ENCODE measurements at regions not wholly inside any gene's neighbourhood (a gene's known extent, or its start where the extent isn't known, plus 50 kb on each side); places are given as distances from the start of the nearest gene placed in this dataset.

DNA sequence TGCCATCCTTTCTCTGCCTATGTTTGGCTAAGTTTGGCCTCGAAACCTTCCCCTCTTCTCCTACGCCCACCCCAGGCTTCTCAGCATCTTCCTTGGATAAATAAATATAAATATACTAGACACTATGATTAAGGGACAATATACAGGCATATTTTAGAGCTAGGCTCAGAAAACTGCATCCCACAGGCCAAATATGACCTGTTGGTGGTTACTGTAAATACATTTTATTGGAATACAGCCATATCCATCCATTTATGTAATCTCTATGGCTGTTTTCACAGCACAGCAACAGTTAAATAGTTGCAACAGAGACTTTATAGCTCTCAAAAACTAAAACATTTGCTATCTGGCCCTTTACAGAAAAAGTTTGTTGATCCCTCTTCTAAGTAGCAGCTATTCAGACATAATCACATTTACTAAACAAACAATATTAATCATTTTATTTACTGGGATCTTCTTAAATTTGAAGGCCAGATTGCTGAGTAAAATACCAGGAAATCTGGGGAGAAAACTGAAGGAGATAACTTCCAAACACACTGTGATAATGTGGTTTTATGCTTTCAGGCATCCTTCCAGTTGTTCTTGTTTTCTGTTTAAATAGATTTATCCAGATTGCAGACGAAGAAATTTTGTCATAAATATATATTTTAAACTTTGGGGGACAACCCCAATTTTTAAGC is 269.7 kb upstream of the THRB start:
- no peak overlapping the region for H3K4me3 ChIP-seq (ENCODE audit: low read depth, low read length)
- TF ChIP-seq, protein P1, sequence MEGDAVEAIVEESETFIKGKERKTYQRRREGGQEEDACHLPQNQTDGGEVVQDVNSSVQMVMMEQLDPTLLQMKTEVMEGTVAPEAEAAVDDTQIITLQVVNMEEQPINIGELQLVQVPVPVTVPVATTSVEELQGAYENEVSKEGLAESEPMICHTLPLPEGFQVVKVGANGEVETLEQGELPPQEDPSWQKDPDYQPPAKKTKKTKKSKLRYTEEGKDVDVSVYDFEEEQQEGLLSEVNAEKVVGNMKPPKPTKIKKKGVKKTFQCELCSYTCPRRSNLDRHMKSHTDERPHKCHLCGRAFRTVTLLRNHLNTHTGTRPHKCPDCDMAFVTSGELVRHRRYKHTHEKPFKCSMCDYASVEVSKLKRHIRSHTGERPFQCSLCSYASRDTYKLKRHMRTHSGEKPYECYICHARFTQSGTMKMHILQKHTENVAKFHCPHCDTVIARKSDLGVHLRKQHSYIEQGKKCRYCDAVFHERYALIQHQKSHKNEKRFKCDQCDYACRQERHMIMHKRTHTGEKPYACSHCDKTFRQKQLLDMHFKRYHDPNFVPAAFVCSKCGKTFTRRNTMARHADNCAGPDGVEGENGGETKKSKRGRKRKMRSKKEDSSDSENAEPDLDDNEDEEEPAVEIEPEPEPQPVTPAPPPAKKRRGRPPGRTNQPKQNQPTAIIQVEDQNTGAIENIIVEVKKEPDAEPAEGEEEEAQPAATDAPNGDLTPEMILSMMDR (IDR thresholded peaks at IDR 0.05; ENCODE audit: low read depth, low read length): no peak
- TF ChIP-seq POLR2A (IDR thresholded peaks at IDR 0.05; ENCODE audit: extremely low read depth, insufficient read length): no peak
- TF ChIP-seq, protein P2, sequence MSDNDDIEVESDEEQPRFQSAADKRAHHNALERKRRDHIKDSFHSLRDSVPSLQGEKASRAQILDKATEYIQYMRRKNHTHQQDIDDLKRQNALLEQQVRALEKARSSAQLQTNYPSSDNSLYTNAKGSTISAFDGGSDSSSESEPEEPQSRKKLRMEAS (IDR thresholded peaks at IDR 0.05; ENCODE audit: low read depth, low read length): no peak
- no peak for TF ChIP-seq MYC (IDR thresholded peaks at IDR 0.05; ENCODE audit: low read depth, low read length)
- no peak for DNase-seq (ENCODE audit: low read depth)

DNA sequence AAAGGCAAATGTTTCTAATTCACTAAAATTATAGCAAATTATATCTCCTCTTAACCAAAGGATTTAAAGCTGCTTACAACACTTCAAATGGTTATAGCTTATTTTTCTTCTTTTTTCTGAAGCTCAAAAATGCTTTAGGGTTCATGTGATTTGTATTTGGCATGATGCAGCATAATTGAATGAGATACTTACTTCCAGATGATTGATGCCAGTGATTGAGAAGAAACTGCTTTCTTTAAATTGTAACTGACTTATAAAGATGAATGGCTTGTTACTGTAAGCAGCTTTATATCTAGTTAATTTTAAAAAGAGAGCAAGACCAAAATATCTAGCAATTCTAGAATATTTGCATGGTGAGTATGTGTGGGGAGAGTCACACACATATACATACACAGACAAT is 270.7 kb upstream of the THRB start:
- H3K4me3 ChIP-seq (ENCODE audit: low read depth, low read length): no peak overlapping the region
- TF ChIP-seq MYC (IDR thresholded peaks at IDR 0.05; ENCODE audit: low read depth, low read length) (no peak), POLR2A (IDR thresholded peaks at IDR 0.05; ENCODE audit: extremely low read depth, insufficient read length) (no peak)
- TF ChIP-seq, protein P2 (IDR thresholded peaks at IDR 0.05; ENCODE audit: low read depth, low read length): no peak
- TF ChIP-seq, protein P1 (IDR thresholded peaks at IDR 0.05; ENCODE audit: low read depth, low read length): no peak
- no peak for DNase-seq (ENCODE audit: low read depth)

DNA sequence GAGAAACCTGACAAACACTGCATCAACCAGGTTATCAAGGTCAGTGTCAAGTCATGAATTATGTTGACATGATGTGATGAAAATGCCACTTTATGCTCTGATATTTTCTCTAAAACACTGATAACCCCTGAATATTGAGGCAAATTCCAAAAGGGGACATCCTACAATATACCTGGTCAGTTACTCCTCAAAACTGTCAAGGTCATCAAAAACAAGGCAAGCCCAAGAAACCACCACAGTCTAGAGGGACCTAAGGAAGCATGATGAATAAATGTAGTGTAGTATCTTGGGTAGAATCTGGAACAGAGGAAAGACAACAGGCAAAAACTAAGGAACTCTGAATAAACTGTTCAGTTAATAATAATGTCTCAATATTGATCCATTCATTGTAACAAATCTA is 275.3 kb upstream of the THRB start:
- no peak overlapping the region for H3K4me3 ChIP-seq (ENCODE audit: low read depth, low read length)
- TF ChIP-seq POLR2A (IDR thresholded peaks at IDR 0.05; ENCODE audit: extremely low read depth, insufficient read length) (no peak), MYC (IDR thresholded peaks at IDR 0.05; ENCODE audit: low read depth, low read length) (no peak)
- TF ChIP-seq, protein P1 (IDR thresholded peaks at IDR 0.05; ENCODE audit: low read depth, low read length): no peak
- TF ChIP-seq, protein P2 (IDR thresholded peaks at IDR 0.05; ENCODE audit: low read depth, low read length): no peak
- DNase-seq (ENCODE audit: low read depth): no peak

DNA sequence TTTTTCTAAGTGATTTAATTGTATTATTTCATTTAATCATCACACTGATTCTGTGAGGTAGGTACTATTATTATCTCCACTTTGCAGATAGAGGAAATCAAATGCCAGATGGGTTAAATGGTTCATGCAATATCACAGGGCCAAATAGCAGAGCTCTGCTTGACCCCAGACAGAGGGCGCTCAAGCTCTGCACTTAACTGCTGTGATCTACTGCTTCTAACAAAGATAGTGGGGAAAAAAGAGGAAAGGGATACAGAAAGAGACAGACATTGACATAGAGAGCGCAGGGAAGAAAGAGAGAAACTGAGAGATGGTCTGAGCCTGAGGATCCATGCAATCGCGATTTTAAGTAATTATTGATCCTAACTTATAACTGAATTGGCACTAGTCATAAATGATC is 279.1 kb upstream of the THRB start:
- no peak overlapping the region for H3K4me3 ChIP-seq (ENCODE audit: low read depth, low read length)
- TF ChIP-seq, protein P2 (IDR thresholded peaks at IDR 0.05; ENCODE audit: low read depth, low read length): no peak
- TF ChIP-seq MYC (IDR thresholded peaks at IDR 0.05; ENCODE audit: low read depth, low read length): no peak
- no peak for TF ChIP-seq POLR2A (IDR thresholded peaks at IDR 0.05; ENCODE audit: extremely low read depth, insufficient read length)
- TF ChIP-seq, protein P1 (IDR thresholded peaks at IDR 0.05; ENCODE audit: low read depth, low read length): peak; percentile 70
- peak; percentile 72 for DNase-seq (ENCODE audit: low read depth)

DNA sequence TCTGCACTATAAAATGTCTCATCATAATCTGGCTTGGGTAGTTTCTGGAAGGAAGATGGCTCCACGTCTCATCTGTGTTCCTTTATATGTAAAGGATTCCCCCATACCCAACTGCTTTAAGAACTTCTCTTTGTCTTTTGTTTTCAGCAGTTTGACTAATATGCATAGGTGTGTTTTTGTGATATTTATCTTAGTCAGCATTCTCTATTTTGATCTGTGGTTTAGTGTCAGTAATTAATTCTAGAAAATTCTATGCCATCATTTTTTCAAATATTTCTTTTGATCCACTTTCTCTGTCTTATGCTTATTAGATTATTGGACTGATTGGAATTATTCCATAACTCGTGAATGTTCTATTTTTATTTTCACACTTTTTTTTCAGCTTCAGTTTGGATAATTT is 286.3 kb upstream of the THRB start:
- TF ChIP-seq, protein P1 (IDR thresholded peaks at IDR 0.05; ENCODE audit: low read depth, low read length): no peak
- TF ChIP-seq MYC (IDR thresholded peaks at IDR 0.05; ENCODE audit: low read depth, low read length): no peak
- no peak for TF ChIP-seq POLR2A (IDR thresholded peaks at IDR 0.05; ENCODE audit: extremely low read depth, insufficient read length)
- TF ChIP-seq, protein P2 (IDR thresholded peaks at IDR 0.05; ENCODE audit: low read depth, low read length): no peak
- H3K4me3 ChIP-seq (ENCODE audit: low read depth, low read length): no peak overlapping the region
- no peak for DNase-seq (ENCODE audit: low read depth)

Data from NB4 (cell line).